RWPE1 (cell line): ENCODE measurements at regions not wholly inside any gene's neighbourhood (a gene's known extent, or its start where the extent isn't known, plus 50 kb on each side); places are given as distances from the start of the nearest gene placed in this dataset.

ENCODE experiments used
- CTCF ChIA-PET: fragments of 350-600 bp; sonication (Branson Sonifier 250); formaldehyde crosslinking; extraction: SDS; loops from one replicate; lab custom pipeline; 2021; lab: Yijun Ruan, JAX
- POLR2A ChIA-PET: fragments of 400-600 bp; formaldehyde crosslinking; extraction: SDS; loops from one replicate; lab custom pipeline; 2020; ENCODE audit warnings: antibody characterized with exemption; ENCODE audit not compliant: low non-redundant PET; lab: Yijun Ruan, JAX
- DNase-seq: peaks from one replicate; pipeline ENCODE4 v3.0.0; 2012; ENCODE audit warnings: low spot score
- H3K27ac ChIP-seq: fragments of 450-650 bp; 2 replicates; pipeline ENCODE4 v1.5.1; 2017
- CTCF ChIP-seq: fragments of 450-650 bp; conservative IDR thresholded peaks from 2 replicates; pipeline ENCODE4 v1.5.1; 2017; ENCODE audit warnings: low read depth, mild to moderate bottlenecking

- CTCF ChIA-PET: no interaction called here
- H3K27ac ChIP-seq: no peak overlapping the region
- TF ChIP-seq CTCF: no peak
- POLR2A ChIA-PET: no interaction called here
- no peak for DNase-seq
Observed at GRCh38 chr18:4987452-4988405, 209.3 kb downstream of the AKAIN1 start.

GRCh38 chr18:4986677-4987076 is 210.4 kb downstream of the AKAIN1 start:
- CTCF ChIA-PET: interaction anchor here (0.6 kb wide), 2 partner anchors 412 to 1063 kb away, joined by 3 to 4 read pairs; no protein-coding TSS in a partner anchor
- TF ChIP-seq CTCF: no peak
- POLR2A ChIA-PET: no interaction called here
- DNase-seq: no peak
- H3K27ac ChIP-seq: no peak overlapping the region

- no peak for TF ChIP-seq CTCF
- H3K27ac ChIP-seq: no peak overlapping the region
- ChIA-PET CTCF (interaction anchor here (0.6 to 0.7 kb wide), 3 partner anchors 412 to 1062 kb away, joined by 3 to 4 read pairs (median 3); no protein-coding TSS in a partner anchor), POLR2A (no interaction called here)
- no peak for DNase-seq
Observed at GRCh38 chr18:4986066-4986465, 211.0 kb downstream of the AKAIN1 start.

- POLR2A ChIA-PET: no interaction called here
- no peak for DNase-seq
- H3K27ac ChIP-seq: no peak overlapping the region
- TF ChIP-seq CTCF: no peak
- CTCF ChIA-PET: no interaction called here
Observed at GRCh38 chr18:4961121-4961909, 235.7 kb downstream of the AKAIN1 start.

- no peak overlapping the region for H3K27ac ChIP-seq
- ChIA-PET POLR2A (no interaction called here), CTCF (no interaction called here)
- DNase-seq: no peak
- no peak for TF ChIP-seq CTCF
Observed at GRCh38 chr18:4960578-4960977, 236.5 kb downstream of the AKAIN1 start.

GRCh38 chr18:4931209-4931608 is 265.8 kb downstream of the AKAIN1 start:
- ChIA-PET POLR2A (no interaction called here), CTCF (no interaction called here)
- no peak for TF ChIP-seq CTCF
- no peak overlapping the region for H3K27ac ChIP-seq
- no peak for DNase-seq
